ENCODE measurements at regions not wholly inside any gene's neighbourhood (a gene's known extent, or its start where the extent isn't known, plus 50 kb on each side); places are given as distances from the start of the nearest gene placed in this dataset.

DNA sequence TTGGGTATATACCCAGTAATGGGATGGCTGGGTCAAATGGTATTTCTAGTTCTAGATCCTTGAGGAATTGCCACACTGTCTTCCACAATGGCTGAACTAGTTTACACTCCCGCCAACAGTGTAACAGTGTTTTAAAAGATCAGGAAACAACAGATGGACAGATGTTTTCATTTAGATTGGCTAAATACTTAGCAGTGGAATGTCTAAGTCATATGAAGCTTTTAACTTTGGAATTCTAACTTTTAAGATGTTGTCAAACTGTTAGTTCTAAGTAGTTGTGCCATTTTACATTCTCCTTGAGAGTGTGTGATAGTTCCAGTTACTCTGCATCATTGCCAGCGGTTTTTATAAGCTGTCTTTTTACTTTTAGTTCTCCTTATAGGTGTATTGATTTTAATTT, 688.8 kb downstream of the SEMA5A start:
- no peak for TF ChIP-seq SUZ12 (IDR thresholded peaks at IDR 0.05; ENCODE audit: extremely low read depth, insufficient read depth, insufficient read length)
- no peak for TF ChIP-seq YY1 (IDR thresholded peaks at IDR 0.05; ENCODE audit: insufficient read depth, insufficient read length)
- TF ChIP-seq ZNF274 (IDR thresholded peaks at IDR 0.05; ENCODE audit: low read depth, low read length), result no peak
